PFSK-1 (cell line): ENCODE measurements at regions not wholly inside any gene's neighbourhood (a gene's known extent, or its start where the extent isn't known, plus 50 kb on each side); places are given as distances from the start of the nearest gene placed in this dataset.

ENCODE experiments used
- FOXP2 ChIP-seq: optimal IDR thresholded peaks from 2 replicates; pipeline ENCODE3; 2011; ENCODE audit warnings: borderline replicate concordance, control low read depth, inconsistent platforms; ENCODE audit not compliant: insufficient read depth; ENCODE audit errors: extremely low read length, extremely low read depth
- POLR2AphosphoS5 ChIP-seq: IDR thresholded peaks from 2 replicates; pipeline ENCODE4 v1.6.1; 2012; ENCODE audit warnings: low read depth, mild to moderate bottlenecking, control low read depth, low read length, moderate library complexity
- REST ChIP-seq, 2 experiments: IDR thresholded peaks; 2 replicates each; pipeline versions ENCODE4 v1.6.1 to v1.8.0; 2011 to 2012; ENCODE audit warnings: low read depth in 2 of 2, low read length in 2 of 2, control low read depth in 1 of 2, inconsistent platforms in 1 of 2, mild to moderate bottlenecking in 1 of 2, moderate library complexity in 1 of 2; ENCODE audit not compliant: insufficient read depth in 1 of 2
- SIN3A ChIP-seq: IDR thresholded peaks from 2 replicates; pipeline ENCODE4 v1.6.1; 2012; ENCODE audit warnings: mild to moderate bottlenecking, low read length, moderate library complexity, borderline replicate concordance; ENCODE audit not compliant: insufficient read depth
- TAF1 ChIP-seq: IDR thresholded peaks from 2 replicates; pipeline ENCODE4 v1.6.1; 2012; ENCODE audit warnings: low read length, control low read depth, borderline replicate concordance; ENCODE audit not compliant: insufficient read depth

DNA sequence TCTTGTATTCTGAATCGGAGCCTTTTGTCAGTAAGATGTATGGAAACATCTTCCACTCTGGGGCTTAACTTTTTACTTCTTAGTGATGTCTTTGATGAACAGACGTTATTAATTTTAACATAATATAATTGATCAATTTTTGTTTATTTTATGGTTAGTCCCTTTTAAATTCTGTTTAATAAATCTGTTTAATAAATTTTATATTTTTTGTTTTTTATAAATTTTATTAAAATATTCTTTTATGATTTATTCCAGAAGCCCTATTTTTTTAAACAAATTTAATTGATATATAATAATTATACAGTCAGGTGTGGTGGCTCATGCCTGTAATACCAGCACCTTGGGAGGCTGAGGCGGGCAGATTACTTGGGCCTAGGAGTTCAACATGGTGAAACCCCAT is 235.1 kb downstream of the AEBP2 start:
- TF ChIP-seq TAF1 (no peak), SIN3A (no peak), POLR2AphosphoS5 (no peak), REST (IDR thresholded peaks at IDR 0.05; ENCODE audit: insufficient read depth in 1 of 2, low read depth in 2 of 2, low read length in 2 of 2) (no peak), FOXP2 (no peak)
